GM20431 (cell line): ENCODE measurements at regions not wholly inside any gene's neighbourhood (a gene's known extent, or its start where the extent isn't known, plus 50 kb on each side); places are given as distances from the start of the nearest gene placed in this dataset.

Source experiments
- in situ Hi-C: fragments of 300-500 bp; cut with MseI, MboI; formaldehyde crosslinking; loops from one replicate; pipeline ENCODE4 v1.15.0; 2020; ENCODE audit warnings: low sequenced_read_pairs; ENCODE audit not compliant: unreplicated experiment

DNA sequence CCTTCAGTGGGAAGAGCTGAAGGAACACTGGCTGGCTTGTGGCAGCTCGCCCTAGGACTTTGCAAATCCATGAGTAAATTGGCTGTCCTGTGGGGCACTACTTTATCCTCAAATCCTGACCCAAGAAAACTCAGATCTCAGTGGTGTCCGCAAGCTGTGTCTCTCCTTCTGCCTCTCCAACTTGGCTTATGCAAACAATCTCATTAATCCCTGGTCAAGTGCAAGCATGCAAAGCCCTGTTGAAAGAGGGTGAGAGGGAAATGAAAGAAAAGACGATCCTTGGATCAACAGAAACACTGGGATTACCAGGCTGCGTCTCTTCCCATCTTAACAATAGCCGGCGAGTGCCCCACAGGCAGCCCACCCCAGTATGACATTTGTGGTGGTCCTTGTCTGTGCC, 901.6 kb downstream of the BCL11B start:
- in situ Hi-C loops, result no loop called here

DNA sequence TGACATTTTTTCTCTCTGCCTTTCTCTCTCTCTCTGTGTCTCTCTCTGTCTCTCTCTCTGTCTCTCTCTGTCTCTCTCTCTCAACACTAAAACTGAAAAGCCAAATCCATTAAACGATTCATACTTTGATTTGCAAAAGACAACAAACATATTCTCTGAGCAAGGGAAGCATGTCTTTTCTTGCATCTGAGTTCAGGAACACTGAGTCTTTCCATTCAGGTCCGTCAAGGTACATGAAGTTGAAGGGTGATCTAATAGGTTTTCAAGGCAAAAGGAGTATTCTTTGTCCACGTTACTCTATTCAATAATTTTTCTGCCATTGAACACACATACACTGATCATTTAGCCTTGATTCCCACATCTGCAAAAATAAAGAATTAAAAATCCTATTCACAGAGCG, 900.9 kb downstream of the BCL11B start:
- in situ Hi-C loops, result no loop called here

- in situ Hi-C loops, result no loop called here
These were observed 897.9 kb downstream of the BCL11B start for GRCh38 chr14:98374136-98374535.

- in situ Hi-C loops, result no loop called here
These were observed 896.4 kb downstream of the BCL11B start for GRCh38 chr14:98375566-98375965.

GRCh38 chr14:98379830-98380229, 892.2 kb downstream of the BCL11B start:
- in situ Hi-C loops, result no loop called here

- in situ Hi-C loops, result no loop called here
These were observed 889.3 kb downstream of the BCL11B start for GRCh38 chr14:98382662-98383061.

DNA sequence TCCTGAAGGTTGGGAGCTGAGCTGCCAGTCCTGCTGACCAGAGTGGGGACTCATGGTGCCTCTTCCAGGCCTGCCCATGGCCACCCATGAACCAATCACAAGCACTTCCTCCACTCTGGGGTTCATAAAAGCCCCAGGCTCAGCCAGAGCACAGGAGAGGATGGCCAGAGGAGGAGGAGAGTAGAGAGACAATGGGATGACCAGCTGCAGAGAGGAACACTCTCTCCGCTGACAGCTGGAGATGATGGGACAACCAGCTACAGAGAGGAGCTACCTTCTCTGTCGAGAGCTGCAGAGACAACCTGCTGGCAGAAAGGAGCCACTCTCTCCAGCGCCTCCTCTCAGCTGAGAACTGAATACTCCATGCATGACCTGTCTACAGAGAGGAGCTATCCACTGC, 886.1 kb downstream of the BCL11B start:
- in situ Hi-C loops, result no loop called here

GRCh38 chr14:98391061-98391460, 880.9 kb downstream of the BCL11B start:
- in situ Hi-C loops, result no loop called here

GRCh38 chr14:98393527-98393926, 878.5 kb downstream of the BCL11B start:
- in situ Hi-C loops, result no loop called here

DNA sequence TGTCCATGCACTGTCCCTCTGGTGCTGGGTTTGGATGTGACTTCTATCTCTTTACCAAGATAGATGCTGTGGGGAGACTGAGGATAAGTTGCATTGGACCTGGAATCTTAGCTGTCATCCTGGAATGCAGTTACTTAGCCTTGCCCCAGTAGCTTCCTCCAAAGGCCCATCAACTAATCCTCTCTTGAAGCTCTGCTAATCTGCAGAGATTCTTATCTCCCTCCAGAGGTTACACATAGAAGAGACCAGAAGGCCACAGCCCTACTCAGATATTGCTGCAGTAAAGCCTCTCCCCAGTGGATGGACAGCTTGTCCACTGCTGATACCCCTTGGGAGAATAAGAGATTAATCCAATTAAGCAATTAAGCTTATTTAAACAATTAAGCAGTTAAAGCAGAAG, 867.2 kb downstream of the BCL11B start:
- in situ Hi-C loops, result no loop called here

DNA sequence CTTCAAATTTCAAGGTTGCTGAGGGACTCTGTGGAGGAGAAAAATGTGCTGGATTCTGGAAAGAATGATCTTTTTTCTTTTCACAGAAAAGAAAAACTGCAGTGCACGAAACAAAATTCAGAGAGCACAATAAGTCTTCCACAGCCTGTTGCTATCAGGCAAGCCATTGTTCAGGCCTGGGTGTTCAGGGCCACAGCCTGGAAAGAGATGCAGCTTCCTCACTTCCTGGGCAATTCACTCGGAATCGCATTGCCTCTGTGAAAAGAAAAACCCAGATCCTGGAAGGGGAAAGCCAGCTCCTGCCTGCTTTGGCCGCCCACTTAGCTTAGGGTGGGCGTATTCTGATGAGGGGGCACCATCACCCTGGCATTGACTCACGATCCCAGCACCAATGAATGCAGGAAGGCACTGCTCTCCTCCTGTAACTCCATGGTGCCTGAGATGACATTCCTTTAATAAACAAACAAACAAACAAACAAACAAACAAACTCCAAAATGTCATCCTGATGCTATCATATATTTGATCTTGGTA, 863.9 kb downstream of the BCL11B start:
- in situ Hi-C loops, result no loop called here

DNA sequence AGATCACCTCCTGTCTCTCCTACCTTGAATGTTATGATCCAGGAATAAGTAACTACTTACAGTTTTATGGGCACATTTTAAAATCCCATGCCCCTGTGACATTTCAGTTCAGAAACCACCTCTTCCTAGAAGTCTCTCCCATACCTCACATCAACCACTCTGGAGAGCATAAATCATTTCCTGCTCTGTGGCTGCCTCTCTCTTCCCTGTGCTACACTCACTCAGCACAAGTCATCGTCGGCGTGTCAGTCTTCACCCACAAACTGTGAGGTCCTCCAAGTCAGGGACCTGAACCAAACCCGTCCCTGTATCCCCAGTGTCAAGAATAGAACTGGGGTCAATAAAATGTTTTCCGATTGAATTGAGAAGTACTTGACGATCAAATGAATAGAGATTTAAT, 863.3 kb downstream of the BCL11B start:
- in situ Hi-C loops, result no loop called here

DNA sequence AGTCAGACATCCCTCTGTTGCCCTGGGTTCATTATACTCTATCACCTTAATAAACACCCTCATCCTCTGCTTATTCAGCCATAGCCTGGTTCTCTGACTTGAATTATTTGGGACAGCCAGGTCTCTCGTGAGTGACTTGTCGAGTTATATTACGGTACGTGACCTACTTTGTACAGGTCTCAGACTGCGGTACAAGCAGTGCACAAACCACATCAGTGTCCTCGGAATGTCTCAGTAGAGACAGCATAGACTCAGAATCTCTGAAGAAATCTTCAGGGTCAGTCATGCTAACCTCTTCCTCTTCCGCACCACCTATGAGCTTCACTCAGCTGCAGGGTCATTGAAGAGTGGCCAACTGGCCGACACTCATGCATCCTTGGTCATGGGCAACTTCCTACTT, 860.8 kb downstream of the BCL11B start:
- in situ Hi-C loops, result no loop called here

GRCh38 chr14:98412431-98412830, 859.6 kb downstream of the BCL11B start:
- in situ Hi-C loops, result no loop called here

DNA sequence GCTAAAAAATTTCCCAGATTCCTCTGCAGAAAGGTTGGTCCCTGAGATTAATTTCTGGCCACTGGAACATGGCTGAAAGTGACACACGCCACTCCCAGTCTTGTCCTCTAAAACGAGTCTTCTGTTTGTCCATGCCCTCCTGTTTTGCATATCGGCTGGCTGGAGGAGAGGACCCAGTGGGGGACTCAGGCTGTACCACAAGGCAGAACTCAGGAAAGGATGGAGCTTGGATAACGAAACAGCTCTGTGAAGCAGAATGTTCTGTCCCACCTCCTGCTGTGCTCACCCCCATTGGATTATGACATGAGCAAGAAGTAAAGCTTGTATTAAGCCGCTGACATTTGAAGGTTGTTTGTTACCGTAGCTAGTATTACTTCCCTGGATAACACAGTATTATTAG, 856.2 kb downstream of the BCL11B start:
- in situ Hi-C loops, result no loop called here

DNA sequence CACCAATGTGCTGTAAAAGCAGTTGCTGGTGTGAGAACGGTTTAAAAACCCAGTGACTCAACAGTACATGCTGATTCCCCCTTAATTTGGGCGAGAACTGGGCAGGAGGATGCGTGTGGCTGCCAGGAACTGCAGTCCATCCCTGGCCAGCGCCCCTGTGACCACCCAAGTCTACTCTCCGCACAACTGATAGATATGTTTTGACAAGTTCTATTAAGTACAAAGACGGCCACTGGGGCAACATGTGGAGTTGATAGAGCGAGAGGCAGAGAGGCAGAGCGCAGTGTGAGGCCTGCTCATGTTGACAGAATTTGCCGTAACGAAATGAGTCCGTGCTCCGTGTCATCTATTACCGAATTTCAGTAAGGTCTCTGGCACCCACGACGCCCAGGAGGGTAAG, 855.0 kb downstream of the BCL11B start:
- in situ Hi-C loops, result no loop called here

- in situ Hi-C loops, result no loop called here
These were observed 843.5 kb downstream of the BCL11B start for GRCh38 chr14:98428483-98428994.

GRCh38 chr14:98433436-98433835, 838.6 kb downstream of the BCL11B start:
- in situ Hi-C loops, result no loop called here

DNA sequence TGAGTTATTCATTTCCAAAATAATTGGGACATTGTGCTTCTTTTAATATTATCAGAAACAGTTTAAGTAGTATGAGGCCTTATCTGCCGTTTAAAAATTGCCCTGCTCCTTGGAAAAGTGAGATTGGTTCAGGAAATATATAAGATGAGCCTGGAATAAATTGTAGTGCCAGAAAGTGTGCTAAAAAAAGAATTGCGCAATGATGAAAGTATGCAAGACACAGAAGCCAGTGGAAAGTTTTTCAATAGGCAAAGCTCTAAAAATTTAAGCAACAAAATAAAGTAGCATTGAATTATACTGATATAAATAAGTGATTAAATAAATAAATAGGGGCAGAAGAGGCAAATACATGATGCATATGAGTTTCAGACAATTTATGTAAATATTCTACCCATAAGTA, 834.9 kb downstream of the BCL11B start:
- in situ Hi-C loops, result no loop called here

DNA sequence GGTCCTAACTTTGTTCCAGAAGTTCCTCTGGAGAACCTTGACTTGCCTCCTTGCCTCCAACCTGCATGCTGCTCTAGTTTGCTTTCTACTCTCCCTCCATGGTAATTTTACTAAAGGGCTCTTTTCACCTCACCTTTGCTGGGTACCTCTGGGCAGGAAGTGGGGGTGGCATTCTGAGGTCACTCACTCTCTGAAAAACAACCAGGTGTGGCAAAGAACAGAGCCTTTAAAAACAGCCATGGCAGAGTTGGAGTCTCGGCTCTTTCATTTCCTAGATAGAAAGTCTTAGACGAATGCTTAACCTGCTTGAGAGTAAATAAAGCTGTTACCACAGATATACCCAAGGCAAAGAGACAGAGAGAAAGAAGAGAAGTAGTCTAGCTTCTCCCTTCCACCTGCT, 827.9 kb downstream of the BCL11B start:
- in situ Hi-C loops, result no loop called here

- in situ Hi-C loops, result no loop called here
These were observed 826.3 kb downstream of the BCL11B start for GRCh38 chr14:98445718-98446117.

DNA sequence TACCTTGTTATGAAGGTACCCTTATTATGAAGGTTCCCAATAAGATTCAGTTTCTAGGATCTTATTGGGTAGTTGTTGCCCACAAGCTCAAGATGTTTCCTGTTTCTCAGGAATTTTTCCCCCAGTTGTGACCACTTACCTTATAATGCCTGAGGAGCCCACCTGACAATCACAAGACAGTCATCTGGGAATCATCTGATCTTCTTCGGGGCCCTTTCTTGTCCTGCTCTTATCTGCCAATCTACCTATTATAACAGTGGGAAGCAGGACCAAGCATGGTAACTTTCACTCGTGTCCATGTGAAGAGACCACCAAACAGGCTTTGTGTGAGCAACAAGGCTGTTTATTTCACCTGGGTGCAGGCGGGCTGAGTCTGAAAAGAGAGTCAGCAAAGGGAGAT, 825.5 kb downstream of the BCL11B start:
- in situ Hi-C loops, result no loop called here

GRCh38 chr14:98456231-98456630, 815.8 kb downstream of the BCL11B start:
- in situ Hi-C loops, result no loop called here
